AG20443 (cell line): ENCODE measurements at regions not wholly inside any gene's neighbourhood (a gene's known extent, or its start where the extent isn't known, plus 50 kb on each side); places are given as distances from the start of the nearest gene placed in this dataset.

ENCODE experiments used
- DNase-seq: peaks from one replicate; pipeline ENCODE4 v3.0.0; 2012; ENCODE audit warnings: low spot score, mixed read lengths

GRCh38 chr7:31284106-31284505 is 56.4 kb downstream of the NEUROD6 start:
- no peak for DNase-seq

GRCh38 chr7:31271641-31272405 is 68.7 kb downstream of the NEUROD6 start:
- DNase-seq, result no peak

- DNase-seq, result no peak
These were observed 73.0 kb downstream of the NEUROD6 start for GRCh38 chr7:31267486-31267885.

GRCh38 chr7:31263338-31263737 is 77.2 kb downstream of the NEUROD6 start:
- DNase-seq, result no peak

- DNase-seq, result no peak
These were observed 79.2 kb downstream of the NEUROD6 start for GRCh38 chr7:31261341-31261740.

GRCh38 chr7:31260851-31261250 is 79.7 kb downstream of the NEUROD6 start:
- DNase-seq, result no peak

GRCh38 chr7:31258391-31258790 is 82.1 kb downstream of the NEUROD6 start:
- DNase-seq, result no peak

- no peak for DNase-seq
These were observed 84.0 kb downstream of the NEUROD6 start for GRCh38 chr7:31256506-31256905.

GRCh38 chr7:31254926-31255325 is 85.6 kb downstream of the NEUROD6 start:
- DNase-seq, result no peak

GRCh38 chr7:31253532-31253931 is 87.0 kb downstream of the NEUROD6 start:
- no peak for DNase-seq

GRCh38 chr7:31251441-31251840 is 89.1 kb downstream of the NEUROD6 start:
- DNase-seq, result no peak

- DNase-seq, result no peak
These were observed 90.9 kb downstream of the NEUROD6 start for GRCh38 chr7:31249671-31250070.

GRCh38 chr7:31236868-31237267 is 103.7 kb downstream of the NEUROD6 start:
- no peak for DNase-seq

- DNase-seq, result no peak
These were observed 105.5 kb downstream of the NEUROD6 start for GRCh38 chr7:31234836-31235605.

- DNase-seq, result no peak
These were observed 111.6 kb downstream of the NEUROD6 start for GRCh38 chr7:31228957-31229356.

- DNase-seq, result no peak
These were observed 125.8 kb downstream of the NEUROD6 start for GRCh38 chr7:31214751-31215150.

- DNase-seq, result no peak
These were observed 129.2 kb downstream of the NEUROD6 start for GRCh38 chr7:31211281-31211680.

- no peak for DNase-seq
These were observed 136.5 kb downstream of the NEUROD6 start for GRCh38 chr7:31204071-31204470.

- no peak for DNase-seq
These were observed 137.0 kb downstream of the NEUROD6 start for GRCh38 chr7:31203551-31203950.

- DNase-seq, result no peak
These were observed 137.7 kb downstream of the NEUROD6 start for GRCh38 chr7:31202801-31203200.

- peak; percentile 84 for DNase-seq
These were observed 140.9 kb downstream of the ADCYAP1R1 start for GRCh38 chr7:31192986-31193385.

GRCh38 chr7:31190906-31191305 is 138.8 kb downstream of the ADCYAP1R1 start:
- DNase-seq, result no peak

GRCh38 chr7:31186202-31186601 is 134.1 kb downstream of the ADCYAP1R1 start:
- no peak for DNase-seq
